Stimulated activated CD4-positive, alpha-beta T cell treated with anti-CD3 and anti-CD28 coated beads, Interleukin-12 subunit alpha, Interleukin-12 subunit beta, amount 100 ng/mL, for 4 hours (primary cell): ENCODE measurements at regions not wholly inside any gene's neighbourhood (a gene's known extent, or its start where the extent isn't known, plus 50 kb on each side); places are given as distances from the start of the nearest gene placed in this dataset.

ENCODE experiments used
- DNase-seq: peaks from one replicate; pipeline ENCODE4 v3.0.0-alpha.2; 2020

- peak; percentile 19 for DNase-seq
These were observed 53.2 kb upstream of the ARG1 start for GRCh38 chr6:131519670-131520436.
